SK-N-SH (cell line): ENCODE measurements at regions not wholly inside any gene's neighbourhood (a gene's known extent, or its start where the extent isn't known, plus 50 kb on each side); places are given as distances from the start of the nearest gene placed in this dataset.

ENCODE experiments used
- CTCF ChIA-PET: fragments of 300-600, 350-600 bp; formaldehyde crosslinking; extraction: SDS; loops from one replicate; lab custom pipeline; 2021; lab: Yijun Ruan, JAX
- POLR2A ChIA-PET: fragments of 350-600 bp; sonication (Branson Sonifier 250); formaldehyde crosslinking; extraction: SDS; loops from one replicate; lab custom pipeline; 2020; ENCODE audit warnings: antibody characterized with exemption, inconsistent platforms; lab: Yijun Ruan, JAX
- DNase-seq: peaks from one replicate; pipeline ENCODE4 v3.0.0; 2012
- H2AFZ ChIP-seq: fragments of 200-600 bp; sonication (generic); 2 replicates; pipeline ENCODE4 v1.8.1; 2016; ENCODE audit warnings: antibody characterized with exemption, mild to moderate bottlenecking, low read depth
- H3F3A ChIP-seq: fragments of 200-600 bp; sonication (generic); replicated peaks from 2 replicates; pipeline ENCODE3; 2016; ENCODE audit warnings: antibody characterized with exemption, mild to moderate bottlenecking; ENCODE audit not compliant: insufficient read depth
- H3K27ac ChIP-seq, 2 experiments: fragments of 200-500 bp in 1 of 2; fragments of 200-600 bp in 1 of 2; sonication (Bioruptor generic) in 1 of 2; sonication (generic), shearing (Covaris generic) in 1 of 2; 2 replicates each; pipeline versions ENCODE4 v1.5.1 to v1.6.1; 2014 to 2016; ENCODE audit warnings: low read depth in 2 of 2, inconsistent platforms in 1 of 2, low read length in 1 of 2, mild to moderate bottlenecking in 1 of 2, mixed read lengths in 1 of 2
- H3K27me3 ChIP-seq: fragments of 200-600 bp; sonication (generic), shearing (Covaris generic); 2 replicates; pipeline ENCODE4 v1.6.1; 2016; ENCODE audit warnings: mixed run types; ENCODE audit not compliant: insufficient read depth
- H3K36me3 ChIP-seq, 2 experiments: fragments of 200-500 bp in 1 of 2; fragments of 200-600 bp in 1 of 2; sonication (Bioruptor generic) in 1 of 2; sonication (generic) in 1 of 2; replicated peaks in 1 of 2; 2 replicates each; pipeline versions ENCODE3 to v1.5.1; 2014 to 2016; ENCODE audit warnings: low read length in 1 of 2, mild to moderate bottlenecking in 1 of 2; ENCODE audit not compliant: insufficient read depth in 2 of 2, control insufficient read depth in 1 of 2
- H3K4me1 ChIP-seq, 2 experiments: fragments of 200-500 bp in 1 of 2; fragments of 200-600 bp in 1 of 2; sonication (Bioruptor generic) in 1 of 2; sonication (generic), shearing (Covaris generic) in 1 of 2; 2 replicates each; pipeline versions ENCODE4 v1.5.1 to v1.6.1; 2014 to 2016; ENCODE audit warnings: low read depth in 1 of 2, low read length in 1 of 2, mixed run types in 1 of 2; ENCODE audit not compliant: insufficient read depth in 2 of 2, control insufficient read depth in 1 of 2
- H3K4me2 ChIP-seq: fragments of 200-600 bp; sonication (generic), shearing (Covaris generic); 2 replicates; pipeline ENCODE4 v1.6.1; 2017; ENCODE audit warnings: mixed run types
- H3K4me3 ChIP-seq, 2 experiments: fragments of 200-500 bp in 1 of 2; fragments of 200-600 bp in 1 of 2; sonication (Bioruptor generic) in 1 of 2; sonication (generic), shearing (Covaris generic) in 1 of 2; 2 replicates each; pipeline versions ENCODE4 v1.5.1 to v1.8.1; 2014 to 2016; ENCODE audit warnings: low read depth in 2 of 2, inconsistent platforms in 1 of 2, low read length in 1 of 2, mild to moderate bottlenecking in 1 of 2, mixed read lengths in 1 of 2, moderate library complexity in 1 of 2
- H3K79me2 ChIP-seq: fragments of 200-600 bp; sonication (generic); 2 replicates; pipeline ENCODE4 v1.8.1; 2017; ENCODE audit warnings: mild to moderate bottlenecking; ENCODE audit not compliant: insufficient read depth
- H3K9ac ChIP-seq: fragments of 200-600 bp; sonication (generic); 2 replicates; pipeline ENCODE4 v1.6.1; 2017; ENCODE audit warnings: mixed run types
- H3K9me2 ChIP-seq: fragments of 200-600 bp; sonication (generic); 2 replicates; pipeline ENCODE4 v1.6.1; 2017; ENCODE audit warnings: mixed run types
- H3K9me3 ChIP-seq: fragments of 200-600 bp; sonication (generic); 2 replicates; pipeline ENCODE4 v1.6.1; 2017; ENCODE audit warnings: mixed run types, mild to moderate bottlenecking, moderate library complexity
- H4K20me1 ChIP-seq: fragments of 200-600 bp; sonication (generic); 2 replicates; pipeline ENCODE4 v1.6.1; 2017; ENCODE audit warnings: mild to moderate bottlenecking, mixed run types; ENCODE audit not compliant: insufficient read depth
- CHD2 ChIP-seq: fragments of 150-350 bp; IDR thresholded peaks from 2 replicates; pipeline ENCODE4 v1.6.1; 2018; ENCODE audit warnings: low read length; ENCODE audit not compliant: partially characterized antibody
- ELF1 ChIP-seq: IDR thresholded peaks from 2 replicates; pipeline ENCODE4 v1.4.0; 2012
- EP300 ChIP-seq, 2 experiments: IDR thresholded peaks; 2 replicates each; pipeline versions ENCODE4 v1.4.0 to v1.6.1; 2012; ENCODE audit warnings: borderline replicate concordance in 1 of 2, low read depth in 1 of 2, low read length in 1 of 2
- EZH2phosphoT487 ChIP-seq: fragments of 200-600 bp; sonication (generic); IDR thresholded peaks from 2 replicates; pipeline ENCODE4 v1.6.1; 2017; ENCODE audit warnings: low read depth, mixed run types, mild to moderate bottlenecking, antibody characterized with exemption, moderate library complexity, borderline replicate concordance
- FOXM1 ChIP-seq: IDR thresholded peaks from 2 replicates; pipeline ENCODE4 v1.4.0; 2012; ENCODE audit warnings: low read depth, mild to moderate bottlenecking
- JUND ChIP-seq: IDR thresholded peaks from 2 replicates; pipeline ENCODE4 v1.4.0; 2012
- MAX ChIP-seq: IDR thresholded peaks from 2 replicates; pipeline ENCODE4 v1.4.0; 2012; ENCODE audit warnings: low read depth
- MEF2A ChIP-seq: IDR thresholded peaks from 2 replicates; pipeline ENCODE4 v1.4.0; 2012; ENCODE audit warnings: low read depth, borderline replicate concordance
- NFIC ChIP-seq: IDR thresholded peaks from 2 replicates; pipeline ENCODE4 v1.4.0; 2012; ENCODE audit warnings: borderline replicate concordance
- NRF1 ChIP-seq: IDR thresholded peaks from 2 replicates; pipeline ENCODE4 v1.6.1; 2012; ENCODE audit warnings: low read depth, mild to moderate bottlenecking, low read length
- SMC3 ChIP-seq: IDR thresholded peaks from 2 replicates; pipeline ENCODE4 v1.6.1; 2012; ENCODE audit warnings: low read depth, low read length, improper control_type of control experiment
- TAF1 ChIP-seq: IDR thresholded peaks from 2 replicates; pipeline ENCODE4 v1.6.1; 2012; ENCODE audit warnings: low read depth, mild to moderate bottlenecking, low read length, moderate library complexity, borderline replicate concordance
- TEAD4 ChIP-seq: IDR thresholded peaks from 2 replicates; pipeline ENCODE4 v1.4.0; 2012; ENCODE audit warnings: mild to moderate bottlenecking, borderline replicate concordance; ENCODE audit not compliant: insufficient read depth
- USF2 ChIP-seq: fragments of 150-350 bp; IDR thresholded peaks from 2 replicates; pipeline ENCODE4 v1.6.1; 2017; ENCODE audit warnings: antibody characterized with exemption, low read length, low read depth, borderline replicate concordance
- WGBS: methylation state at CpG from one replicate; pipeline ENCODE4 v1.1.6; 2017; ENCODE audit warnings: low lambda C conversion rate; 5-methylcytosine and 5-hydroxymethylcytosine counted together
- TF ChIP-seq, protein P1 (sequence below): IDR thresholded peaks from 2 replicates; pipeline ENCODE4 v1.4.0; 2012; ENCODE audit warnings: low read depth, borderline replicate concordance

GRCh38 chr22:49372111-49372529, 455.6 kb downstream of the BRD1 start:
- Histone ChIP-seq H3K4me2 (no peak overlapping the region), H3K27me3 (peaks cover 7% of the 10 kb centered on the region; the same call in 1 of the 2 replicates), H3F3A (no peaks in the 10 kb centered on the region), H3K4me3 (no peak overlapping the region), H3K9me2 (no peaks in the 10 kb centered on the region), H3K9me3 (no peaks in the 10 kb centered on the region), H3K9ac (no peak overlapping the region), H3K4me1 (peaks cover 0 to 6% of the 10 kb centered on the region in 2 experiments; a peak in 1 of 4 replicates), H3K27ac (no peak overlapping the region; a peak in 1 of 4 replicates), H2AFZ (no peak overlapping the region), H4K20me1 (no peaks in the 10 kb centered on the region), H3K79me2 (no peaks in the 10 kb centered on the region), H3K36me3 (no peaks in the 10 kb centered on the region)
- 65% methylated on average over 14 of the region's 17 CpGs for WGBS
- CTCF ChIA-PET = no interaction called here
- POLR2A ChIA-PET = no interaction called here
- DNase-seq = no peak
- TF ChIP-seq JUND (no peak), TEAD4 (no peak), FOXM1 (no peak), SMC3 (no peak), MAX (no peak), NRF1 (no peak), EZH2phosphoT487 (no peak), ELF1 (no peak), TAF1 (no peak)
- TF ChIP-seq, protein P1, sequence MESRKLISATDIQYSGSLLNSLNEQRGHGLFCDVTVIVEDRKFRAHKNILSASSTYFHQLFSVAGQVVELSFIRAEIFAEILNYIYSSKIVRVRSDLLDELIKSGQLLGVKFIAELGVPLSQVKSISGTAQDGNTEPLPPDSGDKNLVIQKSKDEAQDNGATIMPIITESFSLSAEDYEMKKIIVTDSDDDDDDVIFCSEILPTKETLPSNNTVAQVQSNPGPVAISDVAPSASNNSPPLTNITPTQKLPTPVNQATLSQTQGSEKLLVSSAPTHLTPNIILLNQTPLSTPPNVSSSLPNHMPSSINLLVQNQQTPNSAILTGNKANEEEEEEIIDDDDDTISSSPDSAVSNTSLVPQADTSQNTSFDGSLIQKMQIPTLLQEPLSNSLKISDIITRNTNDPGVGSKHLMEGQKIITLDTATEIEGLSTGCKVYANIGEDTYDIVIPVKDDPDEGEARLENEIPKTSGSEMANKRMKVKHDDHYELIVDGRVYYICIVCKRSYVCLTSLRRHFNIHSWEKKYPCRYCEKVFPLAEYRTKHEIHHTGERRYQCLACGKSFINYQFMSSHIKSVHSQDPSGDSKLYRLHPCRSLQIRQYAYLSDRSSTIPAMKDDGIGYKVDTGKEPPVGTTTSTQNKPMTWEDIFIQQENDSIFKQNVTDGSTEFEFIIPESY = no peak
- TF ChIP-seq, all 33 proteins: peak for 0

GRCh38 chr22:49371325-49372110, 456.2 kb downstream of the BRD1 start:
- H3K36me3 ChIP-seq = no peaks in the 10 kb centered on the region
- CTCF ChIA-PET = no interaction called here
- no peak overlapping the region for H3K4me3 ChIP-seq
- no peak overlapping the region for H3K9ac ChIP-seq
- no peaks in the 10 kb centered on the region for H3K9me3 ChIP-seq
- TF ChIP-seq CHD2 (no peak), FOXM1 (no peak), EP300 (IDR thresholded peaks at IDR 0.05; ENCODE audit: borderline replicate concordance in 1 of 2, low read depth in 1 of 2, low read length in 1 of 2) (no peak), NFIC (no peak), MEF2A (no peak), USF2 (no peak), SMC3 (no peak), TAF1 (no peak)
- no peak for DNase-seq
- 46% methylated on average over 15 of the region's 27 CpGs for WGBS
- H4K20me1 ChIP-seq = no peaks in the 10 kb centered on the region
- no peaks in the 10 kb centered on the region for H3K79me2 ChIP-seq
- H3K27ac ChIP-seq = no peak overlapping the region
- no peak overlapping the region for H3K4me2 ChIP-seq
- peaks cover 0 to 6% of the 10 kb centered on the region in 2 experiments; a peak in 1 of 4 replicates for H3K4me1 ChIP-seq
- peaks cover 7% of the 10 kb centered on the region; the same call in 1 of the 2 replicates for H3K27me3 ChIP-seq
- H3F3A ChIP-seq = no peaks in the 10 kb centered on the region
- no peaks in the 10 kb centered on the region for H3K9me2 ChIP-seq
- H2AFZ ChIP-seq = no peak overlapping the region
- POLR2A ChIA-PET = no interaction called here
